Type B pancreatic cell (in vitro differentiated cells): ENCODE measurements at regions not wholly inside any gene's neighbourhood (a gene's known extent, or its start where the extent isn't known, plus 50 kb on each side); places are given as distances from the start of the nearest gene placed in this dataset.
"Not testable (repeated sequence)": the region's sequence is repeated elsewhere in the genome, so short reads cannot be mapped to it uniquely, and the experiment has no call there.

Experiments
- DNase-seq: peaks from one replicate; pipeline ENCODE4 v3.0.0; 2021; ENCODE audit warnings: mixed read lengths; ENCODE audit not compliant: unreplicated experiment; ENCODE audit errors: extremely low spot score
- H3K27ac Mint-ChIP-seq: 2 replicates; pipeline ENCODE4 v1.8.0; 2021; ENCODE audit warnings: mild to moderate bottlenecking, mixed read lengths
- H3K27me3 Mint-ChIP-seq: 2 replicates; pipeline ENCODE4 v1.8.0; 2021; ENCODE audit warnings: mixed read lengths
- H3K36me3 Mint-ChIP-seq: 2 replicates; pipeline ENCODE4 v1.8.0; 2021; ENCODE audit warnings: mixed read lengths
- H3K4me1 Mint-ChIP-seq: one replicate; pipeline ENCODE4 v1.8.0; 2021; ENCODE audit warnings: mixed read lengths; ENCODE audit not compliant: unreplicated experiment
- H3K4me3 Mint-ChIP-seq: 2 replicates; pipeline ENCODE4 v1.8.0; 2021; ENCODE audit warnings: mild to moderate bottlenecking, mixed read lengths
- H3K9me3 Mint-ChIP-seq: 2 replicates; pipeline ENCODE4 v1.8.0; 2021; ENCODE audit warnings: mixed read lengths
- TF ChIP-seq, protein P1 (sequence below): fragments of 200-600 bp; sonication (generic); conservative IDR thresholded peaks from 2 replicates; pipeline ENCODE4 v1.5.0; 2021; ENCODE audit warnings: antibody characterized with exemption, mild to moderate bottlenecking

DNA sequence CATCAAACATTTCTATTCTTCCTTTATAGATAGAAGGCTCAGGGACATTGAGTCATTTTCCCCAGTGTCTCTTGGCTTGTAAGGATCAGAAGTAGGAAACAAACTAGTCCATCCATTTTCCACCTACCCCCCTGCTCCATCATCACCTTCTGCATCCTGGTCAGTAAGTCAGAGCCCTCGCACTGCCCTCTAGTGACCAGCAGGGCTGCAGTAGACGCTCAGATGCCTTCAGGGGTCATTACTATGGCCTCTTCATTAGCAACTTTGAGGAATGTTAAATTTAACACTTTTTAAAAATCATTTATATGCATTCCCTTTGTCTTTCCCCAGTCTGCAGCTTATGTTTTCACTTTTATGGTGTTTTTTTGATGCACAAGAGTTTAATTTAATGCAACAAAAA, 228.4 kb upstream of the PRSS1 start:
- peaks cover 28% of the 10 kb centered on the region for H3K27me3 Mint-ChIP-seq
- not testable (repeated sequence) for H3K36me3 Mint-ChIP-seq, H3K4me3 Mint-ChIP-seq, H3K9me3 Mint-ChIP-seq, DNase-seq, H3K4me1 Mint-ChIP-seq, H3K27ac Mint-ChIP-seq
- TF ChIP-seq, protein P1, sequence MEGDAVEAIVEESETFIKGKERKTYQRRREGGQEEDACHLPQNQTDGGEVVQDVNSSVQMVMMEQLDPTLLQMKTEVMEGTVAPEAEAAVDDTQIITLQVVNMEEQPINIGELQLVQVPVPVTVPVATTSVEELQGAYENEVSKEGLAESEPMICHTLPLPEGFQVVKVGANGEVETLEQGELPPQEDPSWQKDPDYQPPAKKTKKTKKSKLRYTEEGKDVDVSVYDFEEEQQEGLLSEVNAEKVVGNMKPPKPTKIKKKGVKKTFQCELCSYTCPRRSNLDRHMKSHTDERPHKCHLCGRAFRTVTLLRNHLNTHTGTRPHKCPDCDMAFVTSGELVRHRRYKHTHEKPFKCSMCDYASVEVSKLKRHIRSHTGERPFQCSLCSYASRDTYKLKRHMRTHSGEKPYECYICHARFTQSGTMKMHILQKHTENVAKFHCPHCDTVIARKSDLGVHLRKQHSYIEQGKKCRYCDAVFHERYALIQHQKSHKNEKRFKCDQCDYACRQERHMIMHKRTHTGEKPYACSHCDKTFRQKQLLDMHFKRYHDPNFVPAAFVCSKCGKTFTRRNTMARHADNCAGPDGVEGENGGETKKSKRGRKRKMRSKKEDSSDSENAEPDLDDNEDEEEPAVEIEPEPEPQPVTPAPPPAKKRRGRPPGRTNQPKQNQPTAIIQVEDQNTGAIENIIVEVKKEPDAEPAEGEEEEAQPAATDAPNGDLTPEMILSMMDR = peak; percentile 46

DNA sequence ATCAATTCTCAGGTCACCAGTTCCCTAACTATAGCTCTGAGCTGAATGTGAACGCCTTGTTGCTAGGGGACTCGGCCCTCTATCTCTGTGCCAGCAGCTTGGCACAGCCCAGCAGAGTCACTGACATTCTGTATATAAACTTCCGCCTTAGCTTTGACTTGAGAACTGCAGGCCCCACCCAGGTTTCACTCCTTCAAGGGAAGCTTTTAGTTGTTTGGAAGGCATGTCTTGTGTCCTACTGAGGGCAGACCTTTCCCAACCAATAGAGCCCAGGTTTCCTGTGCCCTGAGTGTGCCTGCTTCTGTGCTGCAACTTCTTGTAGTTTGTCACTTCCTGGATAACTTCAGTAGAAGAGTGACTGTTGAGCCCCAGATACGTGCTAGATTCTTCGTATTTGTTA, 228.8 kb upstream of the PRSS1 start:
- peaks cover 29% of the 10 kb centered on the region for H3K27me3 Mint-ChIP-seq
- not testable (repeated sequence) for H3K4me1 Mint-ChIP-seq, H3K4me3 Mint-ChIP-seq, H3K9me3 Mint-ChIP-seq, H3K27ac Mint-ChIP-seq, H3K36me3 Mint-ChIP-seq, DNase-seq

DNA sequence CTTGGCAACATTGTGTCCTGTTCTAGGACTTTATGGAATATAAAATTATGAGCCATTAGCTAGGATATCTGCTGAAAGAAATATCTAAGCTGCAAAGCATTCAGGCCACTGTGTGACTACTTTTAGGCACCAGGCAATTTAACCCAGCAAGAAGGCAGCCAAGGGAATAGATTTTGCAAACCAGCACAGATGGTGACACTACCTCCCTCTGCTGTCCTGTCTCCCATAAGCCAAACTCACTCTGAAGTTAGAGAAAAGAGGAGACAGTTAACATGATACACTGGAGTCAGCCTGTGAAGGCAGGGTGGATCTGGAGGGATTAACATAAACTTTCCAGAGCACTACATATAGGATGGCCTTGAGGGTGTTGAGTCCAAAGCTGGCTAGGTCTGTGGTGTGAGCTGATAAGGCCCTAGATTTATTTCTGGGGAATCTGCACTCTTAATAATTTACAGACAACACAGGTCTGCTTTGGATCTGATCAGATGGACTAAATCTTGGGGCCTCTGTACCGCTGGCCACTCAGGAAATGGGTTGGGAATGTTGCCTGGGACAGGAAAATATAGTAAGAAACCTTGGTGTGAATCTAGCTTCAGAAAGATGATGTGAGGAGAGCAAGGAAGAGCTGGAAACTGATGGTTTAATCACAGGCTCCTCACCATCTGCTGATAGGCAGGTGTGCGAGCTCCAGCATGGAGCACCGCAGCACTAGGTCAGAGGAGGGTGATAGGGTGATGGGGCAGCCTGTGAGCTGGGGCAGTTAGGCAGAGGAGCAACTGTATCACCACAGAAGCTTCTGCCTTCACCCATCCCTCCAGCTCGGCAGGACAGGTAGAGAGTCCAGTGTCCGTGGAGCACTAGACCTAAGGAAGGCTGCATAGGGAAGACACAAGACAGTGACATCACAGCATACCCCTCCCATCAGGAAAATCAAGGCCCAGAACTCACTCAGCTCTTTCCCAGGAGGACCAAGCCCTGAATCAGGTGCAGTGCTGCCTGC, 229.9 kb upstream of the PRSS1 start:
- TF ChIP-seq, protein P1 = no peak
- Mint-ChIP-seq H3K4me3 (no peak overlapping the region), H3K27ac (no peak overlapping the region), H3K9me3 (no peaks in the 10 kb centered on the region), H3K36me3 (no peaks in the 10 kb centered on the region), H3K4me1 (no peaks in the 10 kb centered on the region), H3K27me3 (peaks cover 23% of the 10 kb centered on the region)
- no peak for DNase-seq

DNA sequence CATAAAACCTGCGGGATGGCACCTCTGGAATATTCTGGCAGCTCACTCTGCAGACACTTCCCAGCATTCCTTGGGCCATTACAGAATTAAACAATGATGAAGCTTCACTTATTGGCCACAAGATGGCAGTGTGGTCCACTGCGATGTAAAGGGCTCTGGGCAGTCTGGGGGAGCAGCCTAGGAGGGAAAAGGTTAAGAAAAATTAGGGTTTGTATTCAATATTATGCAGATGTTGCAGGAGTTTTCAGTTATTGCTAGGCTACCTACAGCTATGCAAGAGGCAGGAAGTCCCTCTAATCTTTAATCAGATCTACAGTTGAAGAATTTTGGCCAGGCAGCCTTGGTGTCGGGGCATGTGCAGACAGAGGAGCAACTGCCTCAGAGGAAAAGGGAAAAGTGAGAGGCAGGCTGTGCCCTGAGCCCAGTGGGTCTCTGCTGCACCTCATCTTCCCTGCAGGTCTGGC, 233.2 kb upstream of the PRSS1 start:
- TF ChIP-seq, protein P1 = peak; percentile 82
- no peaks in the 10 kb centered on the region for H3K4me1 Mint-ChIP-seq
- peaks cover 10% of the 10 kb centered on the region for H3K27me3 Mint-ChIP-seq
- DNase-seq = no peak
- H3K36me3 Mint-ChIP-seq = no peaks in the 10 kb centered on the region
- H3K9me3 Mint-ChIP-seq = no peaks in the 10 kb centered on the region
- no peak overlapping the region for H3K27ac Mint-ChIP-seq
- H3K4me3 Mint-ChIP-seq = no peak overlapping the region

DNA sequence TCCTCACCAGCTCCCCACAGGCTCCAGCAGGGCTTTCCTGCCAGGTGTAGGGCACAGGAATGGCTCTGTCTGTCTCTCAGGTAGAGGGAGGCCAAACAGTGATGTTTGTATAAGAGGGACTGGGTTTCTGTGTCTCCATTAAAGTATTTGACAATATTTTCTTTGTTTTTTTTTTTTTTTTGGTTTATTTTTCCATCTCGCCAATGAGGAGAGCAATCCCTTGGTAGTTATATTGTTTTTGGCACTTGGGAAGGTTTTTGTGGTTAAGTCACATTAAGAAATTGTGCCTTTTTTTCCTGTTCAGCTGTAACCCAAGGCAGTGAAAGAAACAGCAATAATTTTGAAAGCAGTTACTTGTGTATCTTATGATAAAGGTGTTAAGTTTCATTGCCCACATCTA, 234.6 kb upstream of the PRSS1 start:
- H3K36me3 Mint-ChIP-seq, H3K9me3 Mint-ChIP-seq, H3K27ac Mint-ChIP-seq, H3K4me3 Mint-ChIP-seq, DNase-seq, H3K4me1 Mint-ChIP-seq: not testable (repeated sequence)
- H3K27me3 Mint-ChIP-seq = peaks cover 10% of the 10 kb centered on the region

DNA sequence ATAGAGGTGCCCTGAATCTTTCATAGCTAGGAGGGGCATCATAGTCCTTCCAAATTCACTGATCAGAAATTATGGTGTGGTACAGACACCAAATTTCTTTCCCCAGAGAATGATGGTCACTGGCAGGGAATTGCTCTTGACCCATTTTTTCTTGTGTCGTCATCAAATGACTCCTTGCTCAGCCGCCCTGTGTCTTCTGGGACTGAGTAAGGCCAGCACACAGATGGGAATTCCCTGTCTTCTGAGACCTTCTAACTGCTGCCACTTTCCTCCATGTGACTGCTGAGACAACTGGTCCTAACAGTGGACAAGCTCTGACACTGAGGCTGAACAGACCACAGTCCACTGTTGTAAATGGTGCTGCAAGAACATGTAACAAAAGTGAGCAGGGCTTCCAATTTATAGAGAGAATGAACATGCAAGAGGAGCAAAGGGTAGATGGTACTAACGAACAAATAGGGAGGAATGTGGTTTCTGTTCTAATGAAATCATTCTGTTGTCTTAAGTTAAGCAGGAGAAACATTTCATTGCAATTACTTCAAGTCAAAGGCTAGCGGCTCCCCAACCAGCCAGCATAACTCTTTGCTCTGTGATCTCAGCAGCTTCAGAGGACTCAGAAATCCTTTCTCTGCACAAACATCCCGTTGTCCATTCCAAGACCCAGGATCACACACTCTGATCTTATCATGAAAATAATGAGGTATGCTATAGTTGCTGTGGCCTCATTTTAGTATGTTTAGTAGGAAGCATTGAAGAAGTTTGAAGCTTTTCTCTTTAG, 235.9 kb upstream of the PRSS1 start:
- Mint-ChIP-seq H3K27ac (no peak overlapping the region), H3K27me3 (peaks cover 6% of the 10 kb centered on the region), H3K9me3 (peaks cover 1% of the 10 kb centered on the region), H3K36me3 (no peaks in the 10 kb centered on the region), H3K4me1 (no peaks in the 10 kb centered on the region), H3K4me3 (no peak overlapping the region)
- TF ChIP-seq, protein P1 = no peak
- no peak for DNase-seq
